ENCODE measurements at regions not wholly inside any gene's neighbourhood (a gene's known extent, or its start where the extent isn't known, plus 50 kb on each side); places are given as distances from the start of the nearest gene placed in this dataset.
A peak's percentile ranks its signal among the peaks of the same experiment; 100 is the strongest.

DNA sequence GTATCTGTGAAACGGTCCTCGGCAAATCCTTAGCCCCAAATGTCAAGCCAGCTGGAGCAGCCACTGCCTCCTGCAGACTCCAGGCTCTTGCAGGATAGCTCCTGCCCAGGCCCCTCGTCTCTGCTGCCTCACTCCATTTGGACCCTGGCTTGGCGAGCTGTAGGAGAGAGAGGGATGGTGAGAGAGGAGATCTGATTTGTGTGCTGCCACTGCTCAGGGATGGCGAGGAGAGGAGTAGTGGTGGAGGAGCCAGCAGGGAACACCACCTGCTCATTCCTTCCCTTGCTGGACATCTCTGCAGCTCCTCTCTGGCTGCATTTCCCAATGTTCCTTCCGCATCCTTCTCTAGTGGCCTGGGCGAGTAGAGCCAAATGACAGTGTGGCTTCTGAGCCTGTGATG is 109.1 kb upstream of the NCK2 start:
- TF ChIP-seq CHD1 (IDR thresholded peaks at IDR 0.05; ENCODE audit: low read depth, low read length): no peak
- TF ChIP-seq SAP30 (IDR thresholded peaks at IDR 0.05; ENCODE audit: insufficient read depth, insufficient replicate concordance, low read length): no peak
- TF ChIP-seq EP300 (IDR thresholded peaks at IDR 0.05; ENCODE audit: borderline replicate concordance in 1 of 2, low read depth in 2 of 2, low read length in 2 of 2): no peak
- TF ChIP-seq CREB1 (IDR thresholded peaks at IDR 0.05): no peak
- no peak for TF ChIP-seq SRF (IDR thresholded peaks at IDR 0.05; ENCODE audit: low read depth, low read length)
- TF ChIP-seq HDAC6 (IDR thresholded peaks at IDR 0.05; ENCODE audit: low read depth, low read length): no peak
- no peak for TF ChIP-seq RAD21 (IDR thresholded peaks at IDR 0.05 in 1 of 2, conservative IDR thresholded peaks at IDR 0.05 in 1 of 2; ENCODE audit: low read depth in 2 of 2, low read length in 2 of 2)
- TF ChIP-seq, protein P1, sequence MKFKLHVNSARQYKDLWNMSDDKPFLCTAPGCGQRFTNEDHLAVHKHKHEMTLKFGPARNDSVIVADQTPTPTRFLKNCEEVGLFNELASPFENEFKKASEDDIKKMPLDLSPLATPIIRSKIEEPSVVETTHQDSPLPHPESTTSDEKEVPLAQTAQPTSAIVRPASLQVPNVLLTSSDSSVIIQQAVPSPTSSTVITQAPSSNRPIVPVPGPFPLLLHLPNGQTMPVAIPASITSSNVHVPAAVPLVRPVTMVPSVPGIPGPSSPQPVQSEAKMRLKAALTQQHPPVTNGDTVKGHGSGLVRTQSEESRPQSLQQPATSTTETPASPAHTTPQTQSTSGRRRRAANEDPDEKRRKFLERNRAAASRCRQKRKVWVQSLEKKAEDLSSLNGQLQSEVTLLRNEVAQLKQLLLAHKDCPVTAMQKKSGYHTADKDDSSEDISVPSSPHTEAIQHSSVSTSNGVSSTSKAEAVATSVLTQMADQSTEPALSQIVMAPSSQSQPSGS (IDR thresholded peaks at IDR 0.05; ENCODE audit: low read length): no peak
- H3K4me1 ChIP-seq (replicated peaks in 1 of 4; ENCODE audit: control insufficient read depth in 3 of 4, insufficient read depth in 4 of 4, low read length in 3 of 4): peaks cover 0 to 5% (median 2%) of the 10 kb centered on the region in 4 experiments; a peak in 3 of 7 replicates
- H3K23ac ChIP-seq (ENCODE audit: insufficient read length): no peak overlapping the region
- no peaks in the 10 kb centered on the region for H3K9me3 ChIP-seq (ENCODE audit: insufficient read depth in 2 of 2, low read depth in 1 of 2, low read length in 1 of 2)
- no peak overlapping the region for H3K4me3 ChIP-seq (ENCODE audit: extremely low read depth in 1 of 4, insufficient read depth in 2 of 4, low read depth in 3 of 4, low read length in 4 of 4)
- H2BK12ac ChIP-seq (ENCODE audit: low read depth, low read length): no peak overlapping the region
- H3K18ac ChIP-seq (ENCODE audit: extremely low read depth, low read length): no peak overlapping the region
- DNase-seq (ENCODE audit: low read depth in 1 of 2, low spot score in 2 of 2): peak in 1 of 2 experiments; percentile 32
- no peak overlapping the region for H2BK15ac ChIP-seq (ENCODE audit: low read length)
- no peak overlapping the region for H3K4me2 ChIP-seq (ENCODE audit: insufficient read depth in 1 of 2, low read depth in 2 of 2, low read length in 2 of 2)
- no peak overlapping the region for H3K14ac ChIP-seq (ENCODE audit: insufficient read length)
- H3K36me3 ChIP-seq (ENCODE audit: control insufficient read depth in 2 of 4, insufficient read depth in 4 of 4, low read length in 3 of 4): no peaks in the 10 kb centered on the region
- no peaks in the 10 kb centered on the region for H3K23me2 ChIP-seq (ENCODE audit: low read depth, low read length)
- no peak overlapping the region for H3K4ac ChIP-seq (replicated peaks; ENCODE audit: insufficient read length, low read depth, low read length)
- no peaks in the 10 kb centered on the region for H4K20me1 ChIP-seq (replicated peaks in 1 of 2; ENCODE audit: control insufficient read depth in 1 of 2, insufficient read depth in 2 of 2, low read length in 2 of 2)
- ChIA-PET CTCF (ENCODE audit: partially characterized antibody) (interaction anchor here (1.3 to 1.6 kb wide), 2 partner anchors 10 to 90 kb away, joined by 3 to 4 read pairs; no protein-coding TSS in a partner anchor), POLR2A (ENCODE audit: partially characterized antibody) (no interaction called here)
- H2AFZ ChIP-seq (ENCODE audit: low read length): no peak overlapping the region
- H3K79me1 ChIP-seq (ENCODE audit: low read depth, low read length): no peaks in the 10 kb centered on the region
- no peak overlapping the region for H2AK5ac ChIP-seq (ENCODE audit: low read depth, low read length)
- H3K79me2 ChIP-seq (ENCODE audit: control insufficient read depth in 1 of 2, insufficient read depth in 2 of 2, low read length in 2 of 2): no peaks in the 10 kb centered on the region
- H3K56ac ChIP-seq (replicated peaks; ENCODE audit: insufficient read length, low read depth, low read length): no peak overlapping the region
- no peak for FAIRE-seq
- H2BK5ac ChIP-seq (ENCODE audit: low read depth, low read length): no peak overlapping the region
- no peak overlapping the region for H4K91ac ChIP-seq (replicated peaks; ENCODE audit: insufficient read length, low read length)
- no peak overlapping the region for H2BK20ac ChIP-seq (ENCODE audit: low read length)
- no peaks in the 10 kb centered on the region; a peak in 1 of 7 replicates for H3K27me3 ChIP-seq (replicated peaks in 1 of 4; ENCODE audit: control insufficient read depth in 3 of 4, extremely low read depth in 1 of 4, insufficient read depth in 3 of 4, low read length in 3 of 4)
- no peak overlapping the region; the same call in 1 of the 2 replicates for H4K8ac ChIP-seq (ENCODE audit: extremely low read depth, insufficient read depth, low read length)
- H3K27ac ChIP-seq (ENCODE audit: low read depth, low read length): no peak overlapping the region
- WGBS, 2 experiments (ENCODE audit: extremely low coverage in 1 of 2, insufficient coverage in 1 of 2, insufficient read length in 1 of 2, insufficient replicate concordance in 2 of 2, low coverage in 1 of 2, low lambda C conversion rate in 2 of 2, missing lambda C conversion rate in 1 of 2): 82% methylated on average over 7 of the region's 7 CpGs; no CpG with 5 or more reads in 1 of the 2 experiments
- no peak overlapping the region for H4K5ac ChIP-seq (ENCODE audit: insufficient read length, low read depth, low read length)
- no peak overlapping the region for H3K9ac ChIP-seq (replicated peaks in 1 of 4; ENCODE audit: extremely low read depth in 1 of 4, low read depth in 3 of 4, low read length in 3 of 4)
- no peak overlapping the region for H2BK120ac ChIP-seq (replicated peaks; ENCODE audit: low read depth, low read length)
